GM18511 (cell line): ENCODE measurements at regions not wholly inside any gene's neighbourhood (a gene's known extent, or its start where the extent isn't known, plus 50 kb on each side); places are given as distances from the start of the nearest gene placed in this dataset.

Experiments used
- ATAC-seq: cut with Tn5 transposase; IDR thresholded peaks from one replicate; pipeline ENCODE4 v1.9.1; 2021; ENCODE audit warnings: mild to moderate bottlenecking, moderate library complexity; ENCODE audit not compliant: unreplicated experiment

DNA sequence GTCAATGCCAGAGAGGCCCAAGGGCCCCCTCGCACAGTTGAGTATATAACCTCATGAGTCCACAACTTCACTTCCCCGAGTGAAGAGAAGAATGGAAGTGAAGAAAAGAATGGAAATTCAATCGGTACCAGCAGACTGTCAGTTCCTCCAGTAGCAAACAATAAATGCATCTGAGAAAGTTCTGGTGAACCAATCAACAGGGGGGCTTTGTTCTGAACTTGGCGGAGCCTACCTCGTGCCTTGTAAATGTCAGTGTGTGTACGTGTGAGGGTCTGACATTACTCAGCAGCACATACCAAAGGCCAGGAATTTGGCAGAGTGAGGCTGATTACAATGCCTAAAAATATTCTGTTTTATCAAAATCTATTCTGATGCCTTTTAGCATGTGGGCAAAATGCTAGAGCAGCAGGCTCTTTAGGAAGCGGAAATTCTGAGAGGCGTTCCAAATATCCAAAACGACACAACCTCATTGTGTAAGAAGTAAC is 238.5 kb downstream of the LTN1 start:
- no peak for ATAC-seq

DNA sequence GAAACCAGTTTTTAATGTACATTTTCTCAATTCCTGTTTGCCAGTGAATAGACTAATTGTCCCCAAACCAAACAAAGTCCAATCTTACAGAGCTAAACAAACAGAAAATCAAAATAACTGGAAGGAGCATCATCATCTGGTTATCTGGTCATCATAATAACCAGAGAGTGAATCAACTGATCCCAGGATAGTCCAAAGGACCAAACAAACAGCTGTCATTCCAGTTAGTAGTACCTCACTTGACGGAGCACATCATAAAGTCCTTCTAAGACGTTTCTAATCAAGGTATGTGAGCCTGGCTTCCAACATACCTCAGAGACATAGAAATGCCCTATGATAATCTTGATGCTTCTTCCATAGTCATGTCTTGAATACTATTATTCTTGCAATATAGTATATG is 240.5 kb downstream of the LTN1 start:
- no peak for ATAC-seq

DNA sequence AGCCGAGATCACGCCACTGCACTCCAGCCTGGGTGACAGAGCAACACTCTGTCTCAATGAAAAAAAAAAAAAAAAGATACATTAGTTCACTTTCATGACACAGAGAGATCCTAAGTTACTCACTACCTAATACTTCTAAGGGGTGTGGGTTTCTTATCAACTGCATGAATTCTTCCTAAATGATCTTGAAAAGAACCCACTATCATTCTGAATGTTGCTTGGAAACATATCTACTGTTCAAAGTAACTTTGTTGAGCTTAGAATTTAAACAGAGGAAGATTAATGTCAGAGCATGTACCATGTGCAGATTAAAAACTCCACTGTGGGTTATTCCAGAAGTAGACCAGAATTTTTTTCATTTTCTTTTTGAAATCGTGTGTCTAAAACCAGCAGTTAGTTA is 241.5 kb downstream of the LTN1 start:
- no peak for ATAC-seq

DNA sequence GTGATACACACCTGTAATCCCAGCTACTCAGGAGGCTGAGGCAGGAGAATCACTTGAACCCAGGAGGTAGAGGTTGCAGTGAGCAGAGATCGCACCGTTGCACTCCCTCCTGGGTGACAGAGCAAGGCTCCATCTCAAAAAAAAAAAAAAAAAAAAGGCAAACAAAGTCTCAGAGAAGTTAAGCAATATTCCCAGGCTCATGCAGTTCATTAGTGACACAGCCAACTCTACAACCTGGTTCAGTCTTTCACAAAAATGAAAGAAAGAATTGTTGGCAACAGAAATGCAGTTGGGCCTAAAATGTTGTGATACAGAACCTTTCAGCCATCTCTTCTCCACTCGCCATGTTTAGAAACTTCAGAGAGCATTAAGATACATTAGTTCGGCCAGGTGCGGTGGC is 242.1 kb downstream of the LTN1 start:
- no peak for ATAC-seq

- ATAC-seq = no peak
Measured at GRCh38 chr21:28749536-28749935, 243.1 kb downstream of the LTN1 start.

DNA sequence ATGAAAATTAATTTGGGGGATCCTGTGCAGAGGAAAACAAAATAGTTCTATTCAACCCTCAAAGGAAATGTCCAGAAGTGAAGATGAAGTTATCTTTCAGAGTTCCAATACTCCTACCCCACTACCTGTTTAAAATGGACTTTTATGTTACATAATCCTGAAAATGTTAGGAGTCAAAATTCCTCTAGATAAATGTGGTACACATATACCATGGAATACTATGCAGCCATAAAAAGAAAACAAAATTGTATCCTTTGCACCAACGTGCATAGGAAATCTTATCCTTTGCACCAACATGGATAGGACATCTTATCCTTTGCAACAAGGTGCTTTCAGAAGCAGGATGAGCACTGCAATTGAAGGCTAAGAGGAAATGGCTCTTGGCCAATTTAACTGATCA is 245.2 kb downstream of the LTN1 start:
- no peak for ATAC-seq

- no peak for ATAC-seq
Measured at GRCh38 chr21:28746166-28746565, 246.5 kb downstream of the LTN1 start.

DNA sequence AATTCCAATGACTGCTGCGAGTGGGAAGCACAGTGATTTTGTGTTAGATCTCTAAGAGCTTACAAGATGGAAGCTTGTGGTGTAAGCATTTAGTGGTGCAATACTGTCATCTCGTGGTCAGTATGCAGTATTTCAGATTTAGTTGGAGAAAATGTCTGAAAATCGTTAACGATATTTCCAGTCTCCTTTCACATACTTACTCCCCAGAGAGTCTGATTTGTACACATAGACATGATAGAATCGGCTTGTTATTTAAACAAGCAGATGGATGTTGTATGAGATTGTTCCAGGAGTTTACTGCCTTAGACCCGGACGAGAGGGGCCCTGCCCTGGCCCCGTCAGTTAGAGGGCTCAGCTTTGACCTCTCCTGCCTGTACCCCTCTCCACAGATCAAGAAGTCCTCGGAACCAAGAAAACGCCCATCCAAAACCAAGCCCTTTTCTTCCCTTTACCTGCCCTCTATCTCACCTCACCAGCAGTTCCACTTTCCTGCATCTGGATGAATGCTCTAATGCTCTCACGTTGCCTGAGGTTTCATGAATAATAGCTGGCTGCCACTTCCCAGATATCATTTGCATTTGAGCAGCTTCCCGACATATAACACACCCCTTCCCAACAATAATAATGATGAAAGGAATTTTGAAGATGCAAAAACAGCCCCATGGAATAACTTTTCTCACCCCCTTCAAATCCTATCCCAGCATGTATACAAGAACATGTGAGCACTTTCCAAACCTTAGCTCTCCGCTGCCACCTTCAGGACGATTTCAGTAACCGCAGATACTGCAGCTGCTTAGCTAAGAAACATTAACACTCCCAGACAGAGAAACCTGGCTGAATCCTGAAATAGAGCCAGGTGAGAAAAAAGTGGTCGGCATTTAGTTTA is 247.3 kb downstream of the LTN1 start:
- ATAC-seq = peak; percentile 89

- no peak for ATAC-seq
Measured at GRCh38 chr21:28743723-28744122, 249.0 kb downstream of the LTN1 start.

DNA sequence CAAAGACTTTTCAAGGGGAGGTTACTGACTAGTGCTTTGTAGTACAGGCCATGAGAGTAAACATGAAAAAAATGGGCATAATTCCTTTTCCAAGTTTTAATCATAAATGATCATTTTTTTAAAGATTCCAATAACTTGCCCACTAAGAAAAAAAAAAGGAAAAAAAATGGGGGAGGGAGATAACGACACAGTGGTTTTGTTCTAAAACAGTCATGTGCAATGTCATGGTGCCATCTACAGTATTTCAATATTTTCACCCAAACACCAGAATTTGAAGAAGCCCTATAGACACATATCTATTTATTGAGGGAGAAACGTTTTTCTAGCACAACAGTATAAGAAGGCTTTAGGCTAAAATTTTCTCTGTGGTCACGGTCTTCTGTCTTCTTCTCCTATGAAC is 250.2 kb downstream of the LTN1 start:
- no peak for ATAC-seq

DNA sequence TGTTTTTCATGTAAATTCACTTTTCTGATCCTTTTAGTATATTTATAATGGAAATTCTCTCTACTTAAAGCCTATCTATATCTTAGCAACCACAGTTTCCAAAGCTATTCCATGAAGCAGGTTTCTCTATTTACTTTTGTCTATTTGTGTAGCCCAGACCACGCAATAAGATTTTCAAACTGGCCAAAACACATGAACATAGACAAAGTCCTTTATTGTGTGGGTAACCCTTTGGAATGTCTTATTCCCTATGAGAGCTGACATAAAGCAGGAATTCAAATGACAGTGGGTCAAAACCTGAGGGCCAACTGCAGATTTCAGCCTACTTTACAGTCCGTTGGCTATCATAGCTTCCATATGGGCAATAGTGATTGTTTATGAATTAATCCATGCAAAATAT is 252.6 kb downstream of the LTN1 start:
- no peak for ATAC-seq

- ATAC-seq = no peak
Measured at GRCh38 chr21:28738882-28739281, 253.8 kb downstream of the LTN1 start.

DNA sequence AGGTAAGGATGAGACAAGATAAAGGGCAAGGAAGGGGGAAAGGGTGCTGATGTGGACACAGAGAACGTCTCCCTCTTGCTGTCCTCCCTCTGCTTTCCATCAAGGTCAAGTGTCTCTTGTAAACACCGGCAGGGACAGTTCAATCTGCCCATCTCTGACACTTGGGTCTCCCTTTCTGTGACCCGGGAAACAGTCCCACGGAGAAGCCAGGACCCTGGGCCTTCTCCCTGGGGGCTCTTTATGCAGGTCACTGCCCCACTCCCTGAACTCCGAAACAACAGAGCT is 254.3 kb downstream of the LTN1 start:
- ATAC-seq = no peak

GRCh38 chr21:28737674-28738419 is 254.8 kb downstream of the LTN1 start:
- ATAC-seq = no peak

DNA sequence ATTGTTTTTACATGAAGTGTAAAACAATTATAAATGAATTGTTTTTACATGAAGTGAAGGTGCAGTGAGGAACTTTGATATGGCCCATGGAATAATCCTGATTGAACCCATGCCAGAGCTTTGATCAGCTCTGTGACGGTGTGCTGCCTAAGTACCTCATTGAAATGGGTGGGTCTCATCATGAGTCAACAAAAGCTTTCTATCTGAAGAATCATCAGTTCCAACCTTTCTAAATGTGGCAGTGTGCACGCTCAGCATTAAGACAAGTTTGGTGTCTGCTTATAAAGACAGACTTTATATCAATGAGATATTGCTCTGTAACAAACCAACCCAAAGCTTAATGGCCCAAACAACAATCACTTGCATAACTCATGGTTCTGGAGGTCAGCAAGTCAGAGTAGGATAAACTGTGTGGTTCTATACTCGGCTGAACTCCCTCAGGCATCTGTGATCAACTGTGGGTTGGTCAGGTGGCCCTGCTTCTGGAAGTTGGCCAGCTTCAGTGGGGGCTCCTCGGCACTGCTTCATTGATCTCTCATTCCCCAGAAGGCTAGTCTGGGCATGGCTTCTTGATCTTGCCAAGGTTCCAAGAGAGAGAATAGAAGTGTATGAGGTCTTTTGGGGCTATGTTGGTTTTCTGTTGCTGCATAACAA is 258.0 kb downstream of the LTN1 start:
- ATAC-seq = no peak

- ATAC-seq = peak; percentile 49
Measured at GRCh38 chr21:28731700-28732321, 260.9 kb downstream of the LTN1 start.

GRCh38 chr21:28729887-28730286 is 262.8 kb downstream of the LTN1 start:
- ATAC-seq = no peak

GRCh38 chr21:28727809-28728208 is 264.9 kb downstream of the LTN1 start:
- ATAC-seq = no peak

DNA sequence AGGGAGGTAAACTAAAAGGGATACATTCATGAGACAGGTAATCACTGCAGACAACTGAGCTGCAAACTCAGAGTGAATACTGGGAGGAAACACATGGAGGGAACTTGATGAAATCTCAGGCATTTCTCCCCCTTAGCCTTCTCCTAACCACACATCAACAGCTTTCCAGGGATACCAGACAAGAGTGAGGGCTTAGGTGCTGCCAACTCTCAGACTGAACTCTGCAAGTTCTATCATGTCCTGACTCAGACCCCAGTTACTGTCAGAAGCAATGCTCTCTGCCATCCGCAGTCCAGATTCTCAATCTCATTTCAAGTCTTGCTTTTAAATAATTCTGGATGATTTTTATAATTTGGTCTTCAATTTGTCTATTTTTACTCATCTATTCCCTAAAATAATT is 267.3 kb downstream of the LTN1 start:
- no peak for ATAC-seq

GRCh38 chr21:28723646-28724045 is 269.0 kb downstream of the LTN1 start:
- no peak for ATAC-seq

DNA sequence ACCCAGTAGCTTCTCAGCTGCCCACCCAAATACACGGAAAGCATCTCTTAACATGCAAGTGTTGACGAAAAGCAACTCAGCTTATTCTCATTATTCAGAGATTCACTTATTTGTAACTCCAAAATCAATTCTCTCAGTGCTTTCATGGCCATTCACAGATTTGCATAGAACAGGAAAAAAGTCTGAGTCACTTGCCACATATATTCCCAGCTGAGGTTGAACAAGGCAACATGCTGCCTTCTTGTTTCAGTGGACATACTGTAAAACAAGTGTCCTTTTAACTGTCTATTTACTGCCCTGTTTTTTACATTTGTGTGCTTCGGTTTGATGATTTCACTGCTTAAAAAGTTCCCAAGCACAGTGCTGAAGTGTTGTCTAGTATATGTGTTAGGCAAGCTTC is 273.0 kb downstream of the LTN1 start:
- no peak for ATAC-seq
